Skeletal muscle tissue (tissue), 3 donors: ENCODE measurements at regions not wholly inside any gene's neighbourhood (a gene's known extent, or its start where the extent isn't known, plus 50 kb on each side); places are given as distances from the start of the nearest gene placed in this dataset.

Experiments used
- H3K27ac ChIP-seq: one replicate; pipeline ENCODE4 v1.7.0; 2013; ENCODE audit warnings: mild to moderate bottlenecking, low read depth, low read length, inconsistent platforms
- H3K27me3 ChIP-seq, 3 donors: one replicate each; pipeline ENCODE4 v1.7.0; 2013; ENCODE audit warnings: low read length in 3 of 3; ENCODE audit not compliant: control insufficient read depth in 3 of 3, insufficient read depth in 3 of 3
- H3K36me3 ChIP-seq, 3 donors: one replicate each; pipeline ENCODE4 v1.7.0; 2013; ENCODE audit warnings: low read length in 3 of 3; ENCODE audit not compliant: control insufficient read depth in 3 of 3, insufficient read depth in 3 of 3
- H3K4me1 ChIP-seq, 3 donors: one replicate each; pipeline ENCODE4 v1.7.0; 2013; ENCODE audit warnings: low read length in 3 of 3, mild to moderate bottlenecking in 3 of 3; ENCODE audit not compliant: control insufficient read depth in 3 of 3, insufficient read depth in 3 of 3
- H3K4me3 ChIP-seq, 3 donors: one replicate each; pipeline ENCODE4 v1.7.0; 2013; ENCODE audit warnings: low read length in 3 of 3
- H3K9ac ChIP-seq, 3 donors: one replicate each; pipeline ENCODE4 v1.7.0; 2013; ENCODE audit warnings: low read length in 3 of 3, mild to moderate bottlenecking in 3 of 3, moderate library complexity in 2 of 3, low read depth in 1 of 3
- H3K9me3 ChIP-seq, 3 donors: one replicate each; pipeline ENCODE4 v1.7.0; 2013; ENCODE audit warnings: low read length in 3 of 3; ENCODE audit not compliant: control insufficient read depth in 3 of 3
- donor health status: Osteomylitis.

DNA sequence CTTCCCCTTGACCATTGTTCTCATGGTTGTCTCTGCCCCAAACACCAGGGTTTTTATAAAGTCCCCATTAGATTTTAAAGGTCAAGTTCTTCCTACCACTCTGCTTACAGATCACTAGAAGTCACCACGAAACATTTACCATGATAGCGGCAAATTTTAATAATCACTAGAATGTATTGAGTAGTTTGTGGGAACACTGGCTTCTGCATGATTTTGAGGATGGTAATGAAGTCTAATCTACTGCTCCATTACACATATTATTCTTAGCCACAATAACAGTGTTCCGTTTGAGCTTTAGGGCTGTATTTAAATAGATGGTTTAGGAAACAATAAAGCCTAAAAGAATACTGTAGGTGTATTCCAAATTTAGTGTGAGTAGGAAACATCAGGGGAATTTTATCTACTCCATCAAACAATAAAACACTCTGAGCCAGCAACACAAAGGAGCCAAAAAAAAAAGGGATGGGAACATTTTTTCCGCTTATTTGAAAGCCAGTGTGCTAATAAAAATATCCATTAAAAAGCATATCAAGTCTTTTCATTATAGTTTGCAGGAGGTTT, 49.7 kb downstream of the KLF12 start:
- peaks cover 3 to 18% (median 10%) of the 10 kb centered on the region in 3 donors for H3K4me1 ChIP-seq
- no peak overlapping the region for H3K27ac ChIP-seq
- no peak overlapping the region for H3K9ac ChIP-seq
- no peaks in the 10 kb centered on the region for H3K9me3 ChIP-seq
- no peaks in the 10 kb centered on the region for H3K36me3 ChIP-seq
- no peak overlapping the region for H3K4me3 ChIP-seq
- H3K27me3 ChIP-seq = no peaks in the 10 kb centered on the region

DNA sequence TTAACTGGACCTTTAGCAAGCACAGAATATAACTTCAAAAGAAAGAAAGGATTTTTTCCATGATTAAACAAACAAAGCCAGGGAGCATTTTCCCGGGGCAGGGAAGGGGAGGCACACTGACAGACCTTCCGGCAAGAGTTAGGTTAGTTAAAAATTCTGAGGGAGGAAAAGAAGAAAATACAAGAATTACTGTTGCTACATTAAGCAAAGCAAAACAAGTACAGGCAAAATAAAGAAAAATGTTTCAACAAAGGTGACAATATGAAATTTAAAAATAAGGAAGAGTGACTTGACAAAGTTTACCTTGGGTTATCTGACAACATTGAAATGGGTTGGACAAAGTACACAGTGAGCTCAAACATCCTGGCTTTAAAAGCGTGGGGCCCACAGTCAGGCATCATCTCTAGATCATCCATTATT, 51.5 kb downstream of the KLF12 start:
- Histone ChIP-seq H3K4me3 (no peak overlapping the region), H3K9me3 (no peaks in the 10 kb centered on the region), H3K9ac (no peak overlapping the region), H3K4me1 (peaks cover under 1 to 10% (median 8%) of the 10 kb centered on the region in 3 donors), H3K36me3 (no peaks in the 10 kb centered on the region), H3K27ac (no peak overlapping the region), H3K27me3 (no peaks in the 10 kb centered on the region)

DNA sequence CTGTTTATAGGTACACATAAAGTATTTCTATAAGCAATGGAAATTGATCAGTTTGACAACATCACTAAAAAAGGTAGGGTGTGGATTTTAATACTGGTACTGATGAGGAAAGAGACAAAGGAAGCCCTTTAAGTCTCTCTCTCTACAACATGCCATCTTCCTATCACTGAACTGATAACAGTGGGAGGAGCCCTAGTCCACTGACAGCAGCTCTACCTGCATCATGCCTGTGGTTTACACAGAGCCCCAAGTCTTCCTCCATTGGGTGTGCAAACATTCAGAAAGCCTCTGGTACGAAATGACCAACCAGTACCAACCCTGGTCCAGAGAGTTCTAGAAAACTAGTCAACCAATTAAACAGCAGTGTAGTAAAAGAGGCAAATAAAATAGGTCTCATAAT, 53.4 kb downstream of the KLF12 start:
- Histone ChIP-seq H3K4me1 (peaks cover 0 to 4% (median 3%) of the 10 kb centered on the region in 3 donors), H3K27me3 (no peaks in the 10 kb centered on the region), H3K4me3 (no peak overlapping the region)

DNA sequence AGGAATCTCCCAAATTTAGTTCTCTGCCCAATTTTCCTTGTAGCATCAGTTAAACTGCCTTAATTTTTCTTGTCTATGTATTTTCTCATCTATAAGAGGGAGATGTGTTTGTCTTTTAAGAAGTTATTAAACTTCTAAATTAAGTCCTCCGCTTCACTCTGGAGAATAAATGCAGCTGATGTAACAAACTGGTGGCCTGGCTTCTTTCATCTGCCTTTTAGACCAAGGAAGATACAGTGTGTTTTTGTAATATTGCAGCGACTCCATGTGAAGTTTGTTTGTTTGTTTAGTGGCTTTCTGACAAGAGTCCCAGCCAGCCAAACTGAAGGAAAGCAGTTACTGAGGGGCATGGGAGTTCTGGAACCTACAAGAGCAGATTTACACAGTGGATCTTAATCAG, 56.4 kb downstream of the KLF12 start:
- no peaks in the 10 kb centered on the region for H3K9me3 ChIP-seq
- H3K36me3 ChIP-seq = no peaks in the 10 kb centered on the region
- no peak overlapping the region for H3K9ac ChIP-seq
- H3K4me3 ChIP-seq = no peak overlapping the region
- peaks cover 5 to 7% (median 6%) of the 10 kb centered on the region in 3 donors for H3K4me1 ChIP-seq
- no peak overlapping the region for H3K27ac ChIP-seq
- H3K27me3 ChIP-seq = no peaks in the 10 kb centered on the region

More for the DNA sequence above, 53.4 kb downstream of the KLF12 start:
- Histone ChIP-seq H3K9ac (no peak overlapping the region), H3K27ac (no peak overlapping the region), H3K9me3 (no peaks in the 10 kb centered on the region), H3K36me3 (no peaks in the 10 kb centered on the region)

DNA sequence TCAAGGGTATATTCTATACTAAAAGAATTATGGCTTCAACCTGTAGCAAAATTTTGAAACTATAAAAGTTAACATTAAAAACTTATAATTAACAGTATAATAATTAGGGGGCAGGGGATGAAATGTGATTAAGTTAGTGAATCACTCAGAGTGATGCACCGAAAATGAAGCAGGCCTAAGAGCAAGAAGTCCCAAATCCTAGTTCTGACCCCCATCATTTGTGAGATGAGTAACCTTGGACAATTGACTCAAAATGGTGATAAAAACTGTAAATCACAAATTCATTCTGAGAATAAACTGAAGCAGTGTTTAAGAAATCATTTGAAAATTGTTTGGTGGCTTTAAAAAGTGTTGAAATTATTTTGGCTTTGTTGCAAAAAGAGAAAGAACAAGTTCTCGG, 56.8 kb downstream of the KLF12 start:
- Histone ChIP-seq H3K27ac (no peak overlapping the region), H3K9ac (no peak overlapping the region), H3K4me3 (no peak overlapping the region), H3K4me1 (peaks cover 5 to 7% (median 6%) of the 10 kb centered on the region in 3 donors), H3K9me3 (no peaks in the 10 kb centered on the region), H3K27me3 (no peaks in the 10 kb centered on the region), H3K36me3 (no peaks in the 10 kb centered on the region)

DNA sequence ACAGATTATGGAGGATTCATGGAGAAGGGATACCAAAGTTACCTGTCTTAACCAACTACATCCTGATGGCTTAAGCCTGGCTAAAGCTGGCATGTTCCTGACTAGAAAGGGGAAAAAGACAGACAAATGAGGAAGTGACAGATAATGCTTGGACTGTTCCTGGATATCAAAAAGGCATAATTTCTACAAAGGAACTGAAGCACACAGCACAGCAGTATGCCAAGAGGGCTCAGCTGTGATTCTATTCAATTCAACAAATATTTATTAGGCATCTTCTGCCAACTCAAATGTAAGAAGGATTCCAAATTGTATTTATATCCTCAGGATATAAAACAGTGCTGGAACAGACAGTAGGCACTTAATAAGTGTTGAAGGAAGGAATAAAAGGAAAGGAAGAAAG, 59.5 kb downstream of the KLF12 start:
- Histone ChIP-seq H3K9ac (no peak overlapping the region), H3K4me3 (no peak overlapping the region), H3K36me3 (no peaks in the 10 kb centered on the region), H3K4me1 (peaks cover 5 to 7% (median 6%) of the 10 kb centered on the region in 3 donors), H3K27me3 (no peaks in the 10 kb centered on the region), H3K9me3 (no peaks in the 10 kb centered on the region), H3K27ac (no peak overlapping the region)

DNA sequence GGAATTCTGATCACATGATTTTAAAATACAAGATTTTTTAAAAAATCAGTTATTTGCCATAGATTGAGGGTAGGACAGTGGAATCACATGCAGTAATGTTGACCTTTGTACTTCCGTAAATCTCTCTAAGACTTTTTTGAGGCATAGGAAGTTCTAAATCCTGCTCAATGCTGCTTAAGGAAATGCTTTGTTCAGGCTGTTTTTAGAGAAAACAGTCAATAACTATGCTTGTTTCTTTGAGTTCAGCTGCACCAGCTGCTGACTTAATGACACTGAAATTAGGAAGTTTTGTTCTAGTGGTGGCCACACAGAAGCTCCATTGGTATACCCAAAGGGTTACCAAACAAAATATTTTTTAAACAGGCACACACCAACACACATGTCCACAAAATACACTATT, 60.9 kb downstream of the KLF12 start:
- no peak overlapping the region for H3K27ac ChIP-seq
- peaks cover 5 to 7% (median 6%) of the 10 kb centered on the region in 3 donors for H3K4me1 ChIP-seq
- no peaks in the 10 kb centered on the region for H3K27me3 ChIP-seq

DNA sequence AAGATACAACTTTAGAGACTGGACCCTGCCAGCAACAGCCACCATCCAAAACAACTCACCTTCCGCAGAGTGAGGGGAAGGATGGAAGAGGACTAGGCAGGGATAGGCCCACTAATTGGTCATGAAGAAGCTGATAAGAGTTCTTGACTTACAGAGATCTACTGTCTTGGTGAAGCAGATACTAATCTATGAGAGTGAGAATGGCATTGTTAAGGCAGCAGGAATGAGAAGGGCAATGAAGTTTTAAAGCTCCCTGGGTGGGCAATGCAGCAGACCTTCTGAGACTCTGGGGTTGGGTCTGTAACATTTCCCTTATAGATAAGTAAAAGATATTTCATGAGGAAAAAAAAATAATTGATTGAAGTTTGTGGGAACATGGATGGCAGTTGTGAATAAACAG, 63.7 kb downstream of the KLF12 start:
- H3K27ac ChIP-seq = no peak overlapping the region
- no peaks in the 10 kb centered on the region for H3K27me3 ChIP-seq
- H3K36me3 ChIP-seq = peaks cover 0 to 1% (median 0%) of the 10 kb centered on the region in 3 donors
- H3K9me3 ChIP-seq = no peaks in the 10 kb centered on the region
- no peak overlapping the region for H3K4me3 ChIP-seq
- peaks cover 3 to 5% (median 5%) of the 10 kb centered on the region in 3 donors for H3K4me1 ChIP-seq
- no peak overlapping the region for H3K9ac ChIP-seq

More for the DNA sequence above, 60.9 kb downstream of the KLF12 start:
- Histone ChIP-seq H3K36me3 (no peaks in the 10 kb centered on the region), H3K9ac (no peak overlapping the region), H3K4me3 (no peak overlapping the region), H3K9me3 (no peaks in the 10 kb centered on the region)

DNA sequence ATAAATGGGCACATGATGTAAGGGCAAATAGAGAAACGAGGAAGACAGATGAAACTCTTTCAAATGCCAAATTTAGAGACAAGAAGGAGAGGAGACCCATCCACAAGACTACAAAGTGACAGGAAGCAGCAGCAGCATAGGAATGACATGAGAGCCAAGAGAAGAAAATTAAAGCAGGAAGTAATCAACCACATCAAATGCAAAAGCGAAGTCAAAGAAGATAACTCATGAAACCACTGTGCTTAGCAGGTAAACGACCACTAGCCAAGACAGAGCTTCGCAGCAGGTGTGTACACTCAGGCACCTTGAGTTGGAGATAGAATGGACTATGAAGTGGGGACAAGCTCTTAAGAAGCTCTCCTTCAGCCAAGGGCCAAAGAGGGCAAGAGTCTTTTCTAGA, 64.1 kb downstream of the KLF12 start:
- H3K4me3 ChIP-seq = no peak overlapping the region
- no peak overlapping the region for H3K27ac ChIP-seq
- H3K4me1 ChIP-seq = peaks cover 3 to 5% (median 5%) of the 10 kb centered on the region in 3 donors

DNA sequence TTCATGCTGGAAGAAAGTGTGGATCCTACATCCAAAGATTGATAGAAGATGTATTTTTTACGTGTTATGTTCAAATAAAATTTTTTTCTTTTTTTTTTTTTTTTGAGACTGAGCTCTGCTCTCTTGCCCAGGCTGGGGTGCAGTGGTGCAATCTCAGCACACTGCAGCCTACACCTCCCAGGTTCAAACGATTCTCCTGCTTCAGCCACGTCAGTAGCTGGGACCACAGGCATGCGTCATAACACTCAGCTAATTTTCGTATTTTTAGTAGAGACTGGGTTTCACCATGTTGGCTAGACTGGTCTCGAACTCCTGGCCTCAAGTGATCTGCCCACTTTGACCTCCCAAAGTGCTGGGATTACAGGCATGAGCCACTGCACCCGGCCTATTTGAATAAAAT, 65.7 kb downstream of the KLF12 start:
- no peaks in the 10 kb centered on the region for H3K27me3 ChIP-seq
- H3K9ac ChIP-seq = no peak overlapping the region
- no peaks in the 10 kb centered on the region for H3K9me3 ChIP-seq
- peaks cover 0 to 3% (median under 1%) of the 10 kb centered on the region in 3 donors for H3K4me1 ChIP-seq
- H3K27ac ChIP-seq = no peak overlapping the region
- no peak overlapping the region for H3K4me3 ChIP-seq
- H3K36me3 ChIP-seq = peaks cover 0 to 2% (median 0%) of the 10 kb centered on the region in 3 donors

More for the DNA sequence above, 64.1 kb downstream of the KLF12 start:
- Histone ChIP-seq H3K27me3 (no peaks in the 10 kb centered on the region), H3K36me3 (peaks cover 0 to 2% (median 0%) of the 10 kb centered on the region in 3 donors), H3K9ac (no peak overlapping the region), H3K9me3 (no peaks in the 10 kb centered on the region)
